B cell (primary cell): ENCODE measurements at regions not wholly inside any gene's neighbourhood (a gene's known extent, or its start where the extent isn't known, plus 50 kb on each side); places are given as distances from the start of the nearest gene placed in this dataset.

Source experiments
- ATAC-seq: fragments of 200-7000 bp; cut with Tn5 transposase; one replicate; pipeline ENCODE4 v1.10.0; 2021; ENCODE audit warnings: low read depth, mild to moderate bottlenecking, moderate number of reproducible peaks, moderate library complexity
- CTCF ChIA-PET: fragments of 350-600 bp; sonication (Branson Sonifier 250); formaldehyde crosslinking; loops from one replicate; lab custom pipeline; 2021; ENCODE audit warnings: antibody characterized with exemption, inconsistent platforms; lab: Charles Lee
- POLR2A ChIA-PET: fragments of 350-600 bp; sonication (Branson Sonifier 250); formaldehyde crosslinking; loops from one replicate; lab custom pipeline; 2021; ENCODE audit warnings: antibody characterized with exemption; lab: Charles Lee
- DNase-seq: peaks from one replicate; pipeline ENCODE4 v3.0.0; 2013
- H2AFZ ChIP-seq: 2 replicates; pipeline ENCODE4 v1.6.1; 2012; ENCODE audit warnings: mild to moderate bottlenecking, low read depth, low read length; ENCODE audit not compliant: insufficient read depth, poor library complexity, severe bottlenecking
- H3K27ac ChIP-seq, 2 donors: 1 replicate in 1 of 2; 2 replicates in 1 of 2; pipeline ENCODE4 v1.5.1; 2012 to 2013; ENCODE audit warnings: low read length in 2 of 2, mild to moderate bottlenecking in 2 of 2, moderate library complexity in 1 of 2
- H3K27me3 ChIP-seq, 4 experiments: fragments of 200-600 bp in 1 of 4; sonication (generic) in 1 of 4; replicated peaks in 1 of 4; 1 replicate in 2 of 4; 2 replicates in 2 of 4; pipeline versions ENCODE4 v1.6.1 to v1.7.0; 2013 to 2016; ENCODE audit warnings: low read length in 3 of 4, mild to moderate bottlenecking in 2 of 4, mixed read lengths in 1 of 4, moderate library complexity in 1 of 4; ENCODE audit not compliant: insufficient read depth in 4 of 4, control insufficient read depth in 3 of 4; ENCODE audit errors: control extremely low read depth in 1 of 4
- H3K36me3 ChIP-seq, 2 experiments: replicated peaks in 1 of 2; 1 replicate in 1 of 2; 2 replicates in 1 of 2; pipeline versions ENCODE4 v1.6.1 to v1.7.1; 2013; ENCODE audit warnings: low read length in 1 of 2; ENCODE audit not compliant: insufficient read depth in 2 of 2, control insufficient read depth in 1 of 2; ENCODE audit errors: control extremely low read depth in 1 of 2, extremely low read depth in 1 of 2
- H3K4me1 ChIP-seq, 2 donors: fragments of 200-600 bp in 1 of 2; sonication (generic) in 1 of 2; 1 replicate in 1 of 2; 2 replicates in 1 of 2; pipeline versions ENCODE4 v1.5.1 to v1.6.1; 2013 to 2017; ENCODE audit warnings: low read length in 2 of 2; ENCODE audit not compliant: control insufficient read depth in 2 of 2, insufficient read depth in 2 of 2
- H3K4me2 ChIP-seq: replicated peaks from 2 replicates; pipeline ENCODE3; 2012; ENCODE audit warnings: mild to moderate bottlenecking, low read depth, low read length; ENCODE audit not compliant: poor library complexity, severe bottlenecking
- H3K4me3 ChIP-seq, 5 experiments: fragments of 200-600 bp in 1 of 5; sonication (generic) in 1 of 5; 1 replicate in 3 of 5; 2 replicates in 2 of 5; pipeline versions ENCODE4 v1.5.1 to v1.7.0; 2011 to 2016; ENCODE audit warnings: low read length in 4 of 5, mild to moderate bottlenecking in 4 of 5, low read depth in 2 of 5, control low read depth in 1 of 5, moderate library complexity in 1 of 5; ENCODE audit not compliant: insufficient read depth in 1 of 5; ENCODE audit errors: control extremely low read depth in 1 of 5, extremely low read depth in 1 of 5
- H3K79me2 ChIP-seq: fragments of 200-600 bp; sonication (generic); one replicate; pipeline ENCODE4 v1.6.0; 2016; ENCODE audit warnings: low read length; ENCODE audit not compliant: control insufficient read depth, insufficient read depth
- H3K9ac ChIP-seq: fragments of 200-600 bp; sonication (generic); 2 replicates; pipeline ENCODE4 v1.6.1; 2017; ENCODE audit warnings: mild to moderate bottlenecking, low read length, moderate library complexity
- H3K9me3 ChIP-seq, 3 donors: one replicate each; pipeline versions ENCODE4 v1.6.1 to v1.7.1; 2013; ENCODE audit warnings: low read length in 2 of 3; ENCODE audit not compliant: control insufficient read depth in 2 of 3, insufficient read depth in 1 of 3; ENCODE audit errors: control extremely low read depth in 1 of 3
- H4K20me1 ChIP-seq: 2 replicates; pipeline ENCODE4 v1.6.0; 2012; ENCODE audit warnings: mild to moderate bottlenecking, low read length; ENCODE audit not compliant: insufficient read depth, control insufficient read depth, poor library complexity, severe bottlenecking
- H3K27ac Mint-ChIP-seq: one replicate; pipeline ENCODE4 v1.8.0; 2021; ENCODE audit warnings: mixed read lengths
- H3K27me3 Mint-ChIP-seq: one replicate; pipeline ENCODE4 v1.8.0; 2021; ENCODE audit warnings: mixed read lengths
- H3K4me1 Mint-ChIP-seq: one replicate; pipeline ENCODE4 v1.8.0; 2021; ENCODE audit warnings: mixed read lengths
- H3K4me3 Mint-ChIP-seq: one replicate; pipeline ENCODE4 v1.8.0; 2021; ENCODE audit warnings: mixed read lengths
- H3K9me3 Mint-ChIP-seq: one replicate; pipeline ENCODE4 v1.8.0; 2022; ENCODE audit warnings: mixed read lengths; ENCODE audit not compliant: insufficient read depth
- CTCF ChIP-seq: fragments of 200-600 bp; IDR thresholded peaks from one replicate; pipeline ENCODE4 v1.8.0; 2022; ENCODE audit warnings: antibody characterized with exemption, mild to moderate bottlenecking
- EZH2 ChIP-seq: IDR thresholded peaks from 2 replicates; pipeline ENCODE4 v1.6.1; 2012; ENCODE audit warnings: borderline replicate concordance, low read depth, mild to moderate bottlenecking, moderate library complexity, low read length; ENCODE audit not compliant: insufficient read depth, poor library complexity, severe bottlenecking
- WGBS: methylation state at CpG from one replicate; pipeline ENCODE4 v1.1.5; 2013; ENCODE audit warnings: missing lambda C conversion rate; ENCODE audit not compliant: insufficient coverage; 5-methylcytosine and 5-hydroxymethylcytosine counted together
- intact Hi-C: fragments of 100-400 bp; cut with micrococcal nuclease; formaldehyde crosslinking; loops from one replicate; pipeline ENCODE4 v1.10.0; 2022

- Histone ChIP-seq H3K4me1 (no peaks in the 10 kb centered on the region), H3K27me3 (no peaks in the 10 kb centered on the region), H3K79me2 (no peaks in the 10 kb centered on the region), H4K20me1 (no peaks in the 10 kb centered on the region), H3K9ac (no peak overlapping the region), H3K27ac (no peak overlapping the region), H3K4me2 (no peak overlapping the region), H2AFZ (no peak overlapping the region), H3K9me3 (peaks cover 0 to 7% (median 0%) of the 10 kb centered on the region in 3 donors), H3K36me3 (no peaks in the 10 kb centered on the region), H3K4me3 (no peak overlapping the region)
- ChIA-PET CTCF (no interaction called here), POLR2A (no interaction called here)
- H3K9me3 Mint-ChIP-seq, result peaks cover 3% of the 10 kb centered on the region
- H3K27me3 Mint-ChIP-seq, result no peaks in the 10 kb centered on the region
- no peak for TF ChIP-seq EZH2
- no peak for TF ChIP-seq CTCF
- intact Hi-C loops, result no loop called here
- DNase-seq (no peak), ATAC-seq (no peak)
- no CpG with 5 or more reads among the region's 1 CpG for WGBS
- H3K27ac Mint-ChIP-seq, result no peak overlapping the region
- no peak overlapping the region for H3K4me3 Mint-ChIP-seq
- H3K4me1 Mint-ChIP-seq, result no peaks in the 10 kb centered on the region
Measured at GRCh38 chr5:28208356-28208755, 1170.0 kb upstream of the CDH9 start.

- Histone ChIP-seq H3K4me1 (no peaks in the 10 kb centered on the region), H3K27ac (no peak overlapping the region), H4K20me1 (no peaks in the 10 kb centered on the region), H2AFZ (no peak overlapping the region), H3K9me3 (no peaks in the 10 kb centered on the region), H3K79me2 (no peaks in the 10 kb centered on the region), H3K36me3 (no peaks in the 10 kb centered on the region), H3K27me3 (no peaks in the 10 kb centered on the region), H3K4me2 (no peak overlapping the region), H3K4me3 (no peak overlapping the region), H3K9ac (no peak overlapping the region)
- H3K4me1 Mint-ChIP-seq, result no peaks in the 10 kb centered on the region
- no peak for ATAC-seq
- ChIA-PET CTCF (no interaction called here), POLR2A (no interaction called here)
- no peak overlapping the region for H3K4me3 Mint-ChIP-seq
- WGBS, result no CpG with 5 or more reads among the region's 2 CpGs
- H3K9me3 Mint-ChIP-seq, result no peaks in the 10 kb centered on the region
- TF ChIP-seq EZH2 (no peak), CTCF (no peak)
- H3K27ac Mint-ChIP-seq, result no peak overlapping the region
- intact Hi-C loops, result no loop called here
- no peaks in the 10 kb centered on the region for H3K27me3 Mint-ChIP-seq
- no peak for DNase-seq
Measured at GRCh38 chr5:28190011-28190410, 1151.6 kb upstream of the CDH9 start.
